ENCODE measurements at regions not wholly inside any gene's neighbourhood (a gene's known extent, or its start where the extent isn't known, plus 50 kb on each side); places are given as distances from the start of the nearest gene placed in this dataset.
A peak's percentile ranks its signal among the peaks of the same experiment; 100 is the strongest.
"Not testable (repeated sequence)": the region's sequence is repeated elsewhere in the genome, so short reads cannot be mapped to it uniquely, and the experiment has no call there.

DNA sequence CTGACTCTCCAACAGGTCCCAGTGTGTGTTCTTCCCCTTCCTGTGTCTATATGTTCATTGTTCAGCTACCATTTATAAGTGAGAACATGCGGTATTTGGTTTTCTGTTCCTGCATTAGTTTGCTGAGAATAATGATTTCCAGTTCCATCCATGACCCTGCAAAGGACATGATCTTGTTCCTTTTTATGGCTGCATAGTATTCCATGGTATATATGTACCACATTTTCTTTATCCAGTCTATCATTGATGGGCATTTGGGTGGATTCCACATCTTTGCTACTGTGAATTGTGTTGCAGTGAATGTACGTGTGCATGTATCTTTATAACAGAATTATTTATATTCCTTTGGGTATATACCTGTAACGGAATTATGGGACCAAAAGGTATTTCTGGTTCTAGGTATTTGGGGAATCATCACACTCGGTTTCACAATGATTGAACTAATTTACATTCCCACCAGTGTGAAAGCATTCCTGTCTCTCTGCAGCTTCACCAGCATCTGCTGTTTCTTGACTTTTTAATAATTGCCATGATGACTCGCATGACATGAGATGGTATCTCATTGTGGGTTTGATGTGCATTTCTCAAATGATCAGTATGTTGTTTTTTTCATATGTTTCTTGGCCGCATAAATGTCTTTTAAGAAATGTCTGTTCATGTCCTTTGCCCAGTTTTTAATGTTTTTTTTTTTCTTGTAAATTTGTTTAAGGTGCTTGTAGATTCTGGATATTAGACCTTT lies 60.2 kb downstream of the LSMEM1 start:
- in situ Hi-C loops (cut with HindIII; ENCODE audit: low pct_unique_long_range_greater_than_20kb, low sequenced_read_pairs) = no loop called here
- DNase-seq (ENCODE audit: low read depth) = no peak

DNA sequence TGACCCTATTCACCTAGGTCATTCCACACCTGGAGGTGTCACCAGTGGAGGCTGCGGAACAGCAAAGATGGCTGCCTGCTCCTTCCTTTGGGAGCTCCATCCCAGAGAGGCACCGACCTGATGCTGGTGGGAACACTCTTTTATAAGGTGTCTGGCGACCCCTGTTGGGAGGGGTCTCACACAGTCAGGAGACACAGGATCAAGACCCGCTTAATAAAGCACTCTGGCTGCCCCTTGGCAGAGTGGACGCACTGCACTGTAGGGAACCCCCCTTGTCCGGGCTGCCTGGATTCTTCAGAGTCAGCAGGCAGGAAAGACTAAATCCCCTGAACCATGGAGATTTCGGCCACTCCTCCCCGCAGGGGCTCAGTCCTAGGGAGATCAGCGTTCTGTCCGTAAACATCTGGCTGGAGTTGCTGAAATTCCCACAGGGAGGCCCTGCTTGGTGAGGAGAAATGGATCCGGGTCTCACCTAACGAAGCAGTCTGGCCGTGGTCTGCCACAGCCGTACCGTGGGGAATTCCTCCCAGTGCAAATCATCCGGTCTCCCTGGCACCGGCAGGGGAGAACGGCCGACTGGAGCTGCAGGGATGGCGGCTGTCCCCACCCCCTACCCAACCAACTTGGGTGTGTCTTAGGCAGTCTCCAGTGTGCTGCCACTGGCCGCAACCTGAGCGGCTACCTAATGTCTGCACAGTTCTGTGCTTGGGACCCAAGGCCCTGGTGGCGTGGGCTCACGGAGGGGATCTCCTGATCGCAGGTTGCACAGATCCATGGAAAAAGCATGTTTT lies 66.1 kb downstream of the LSMEM1 start:
- in situ Hi-C loops (cut with HindIII; ENCODE audit: low pct_unique_long_range_greater_than_20kb, low sequenced_read_pairs) = no loop called here
- DNase-seq (ENCODE audit: low read depth) = no peak

DNA sequence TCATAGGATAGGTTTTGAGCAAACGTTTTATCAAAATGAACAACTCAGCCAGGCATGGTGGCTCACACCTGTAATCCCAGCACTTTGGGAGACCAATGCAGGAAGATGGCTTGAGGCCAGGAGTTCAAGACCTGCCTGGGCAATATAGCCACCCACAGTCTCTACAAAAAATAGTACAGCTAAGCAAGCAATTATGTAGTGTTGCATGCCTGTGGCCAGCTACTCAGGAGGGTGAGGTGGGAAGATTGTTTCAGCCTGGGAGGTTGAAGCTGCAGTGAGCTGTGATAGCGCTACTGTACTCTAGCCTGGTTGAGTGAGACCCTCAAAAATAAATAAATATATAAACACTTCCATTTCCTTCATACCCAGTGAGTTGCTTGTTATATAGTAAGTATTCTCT lies 67.1 kb downstream of the LSMEM1 start:
- in situ Hi-C loops (cut with HindIII; ENCODE audit: low pct_unique_long_range_greater_than_20kb, low sequenced_read_pairs) = no loop called here
- no peak for DNase-seq (ENCODE audit: low read depth)

DNA sequence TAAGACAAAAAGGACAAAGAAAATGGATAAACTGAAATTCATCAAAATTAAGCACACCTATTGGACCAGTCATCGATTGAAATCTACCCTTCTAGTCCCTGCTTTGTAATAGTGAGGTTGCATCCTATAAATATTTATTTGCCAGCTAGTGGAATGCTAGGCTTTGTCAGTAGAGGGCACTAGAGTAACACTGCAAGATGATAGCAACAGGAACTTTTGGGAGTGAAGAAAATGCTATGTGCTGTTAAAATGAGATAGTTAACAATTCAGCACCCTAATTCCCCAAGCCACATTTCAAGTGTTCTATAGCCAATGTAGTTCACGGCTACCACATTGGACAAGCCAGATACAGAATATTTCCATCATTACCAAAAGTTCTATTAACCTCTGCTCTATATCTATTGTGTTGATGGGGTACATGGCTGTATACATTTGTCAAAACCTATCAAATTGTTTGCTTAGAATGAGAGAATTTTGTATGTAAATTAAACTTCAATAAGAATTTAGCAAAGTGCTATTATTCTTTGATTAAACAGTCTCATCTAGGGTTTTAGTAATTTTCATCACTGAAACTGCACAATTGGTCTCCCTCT lies 69.8 kb downstream of the LSMEM1 start:
- in situ Hi-C loops (cut with HindIII; ENCODE audit: low pct_unique_long_range_greater_than_20kb, low sequenced_read_pairs) = no loop called here
- DNase-seq (ENCODE audit: low read depth) = peak; percentile 23

DNA sequence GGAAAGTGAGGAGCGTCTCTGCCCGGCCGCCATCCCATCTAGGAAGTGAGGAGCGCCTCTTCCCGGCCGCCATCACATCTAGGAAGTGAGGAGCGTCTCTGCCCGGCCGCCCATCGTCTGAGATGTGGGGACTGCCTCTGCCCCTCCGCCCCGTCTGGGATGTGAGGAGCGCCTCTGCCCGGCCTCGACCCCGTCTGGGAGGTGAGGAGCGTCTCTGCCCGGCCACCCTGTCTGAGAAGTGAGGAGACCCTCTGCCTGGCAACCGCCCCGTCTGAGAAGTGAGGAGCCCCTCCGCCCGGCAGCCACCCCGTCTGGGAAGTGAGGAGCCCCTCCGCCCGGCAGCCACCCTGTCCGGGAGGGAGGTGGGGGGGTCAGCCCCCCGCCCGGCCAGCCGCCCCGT lies 70.7 kb downstream of the LSMEM1 start:
- DNase-seq (ENCODE audit: low read depth); in situ Hi-C loops (cut with HindIII; ENCODE audit: low pct_unique_long_range_greater_than_20kb, low sequenced_read_pairs): not testable (repeated sequence)

DNA sequence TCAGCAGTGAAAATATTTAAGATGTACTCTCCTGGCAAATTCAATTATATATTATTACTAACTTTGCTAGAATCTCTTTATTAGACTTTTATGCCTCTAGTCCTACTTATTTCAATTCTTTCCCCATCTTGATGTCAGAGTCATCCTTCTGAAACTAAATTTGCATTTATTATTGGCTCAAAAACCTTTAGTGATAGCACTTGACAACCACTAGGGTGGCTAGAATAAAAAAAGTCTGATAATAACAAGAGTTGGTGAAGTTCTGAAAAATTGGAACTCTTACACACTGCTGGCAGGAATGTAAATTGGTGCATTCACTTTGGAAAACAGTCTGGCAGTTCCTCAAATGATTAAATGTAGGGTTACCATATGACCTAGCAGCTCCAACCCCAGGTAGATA lies 73.8 kb downstream of the LSMEM1 start:
- DNase-seq (ENCODE audit: low read depth) = no peak
- in situ Hi-C loops (cut with HindIII; ENCODE audit: low pct_unique_long_range_greater_than_20kb, low sequenced_read_pairs) = no loop called here

DNA sequence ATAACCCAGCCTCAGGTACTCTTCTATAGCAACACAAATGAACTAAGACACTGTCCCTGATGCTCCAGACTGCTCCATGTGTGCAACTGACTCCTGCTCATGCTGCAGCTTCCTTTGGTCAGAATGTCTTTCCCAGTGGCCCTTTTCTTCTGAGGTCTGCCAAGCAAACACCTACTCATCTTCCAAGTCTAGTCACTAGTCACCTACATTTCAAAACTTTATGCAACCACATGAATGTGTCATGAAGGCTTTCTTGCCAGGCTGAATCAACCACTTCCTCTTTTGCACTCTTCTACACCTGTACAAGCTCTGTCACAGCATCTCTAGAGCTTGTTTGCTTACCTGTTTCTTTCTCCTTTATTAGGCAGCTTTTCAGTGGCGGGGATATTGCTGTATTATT lies 75.8 kb downstream of the LSMEM1 start:
- in situ Hi-C loops (cut with HindIII; ENCODE audit: low pct_unique_long_range_greater_than_20kb, low sequenced_read_pairs) = no loop called here
- no peak for DNase-seq (ENCODE audit: low read depth)

DNA sequence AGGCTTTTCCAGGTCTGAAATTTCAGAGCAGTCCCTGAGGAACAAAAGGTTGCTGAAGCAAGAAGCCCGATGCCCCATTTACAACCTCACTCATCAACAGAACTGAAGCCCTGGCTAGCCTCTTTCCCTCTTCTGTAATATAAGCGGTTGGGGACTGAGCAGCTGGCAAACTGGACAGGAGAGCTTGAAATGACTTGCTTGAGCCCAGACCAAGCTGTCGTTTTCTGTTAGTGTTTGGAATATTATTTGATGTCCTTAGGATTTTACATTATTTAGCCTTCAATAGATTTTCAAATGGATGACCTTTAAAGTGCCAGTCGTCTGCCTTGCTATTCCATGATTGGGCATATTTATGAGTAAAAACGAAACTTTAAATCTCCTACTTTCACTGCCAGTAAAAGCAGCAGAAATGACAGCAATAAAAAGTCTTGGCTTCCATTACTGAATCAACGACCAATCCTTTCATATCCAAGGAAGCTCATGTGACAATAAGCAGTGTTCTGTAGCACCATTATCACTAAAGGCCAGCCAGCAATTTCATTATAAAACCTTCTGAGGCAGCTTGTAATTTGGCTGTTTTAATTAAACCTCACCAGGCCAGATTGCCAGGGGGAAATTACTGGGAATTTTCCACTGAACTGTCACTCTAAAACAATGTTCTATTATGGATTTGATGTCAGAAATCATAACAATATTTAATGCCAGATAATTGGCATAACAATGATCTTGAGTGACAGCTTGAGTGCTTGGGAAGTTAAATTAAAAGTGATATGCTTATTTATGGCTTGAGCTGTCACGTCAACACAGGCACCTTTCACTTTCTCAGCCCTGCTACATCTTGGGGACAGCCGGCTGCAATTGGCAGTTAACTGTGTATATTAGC lies 85.9 kb downstream of the LSMEM1 start:
- in situ Hi-C loops (cut with HindIII; ENCODE audit: low pct_unique_long_range_greater_than_20kb, low sequenced_read_pairs) = no loop called here
- no peak for DNase-seq (ENCODE audit: low read depth)

DNA sequence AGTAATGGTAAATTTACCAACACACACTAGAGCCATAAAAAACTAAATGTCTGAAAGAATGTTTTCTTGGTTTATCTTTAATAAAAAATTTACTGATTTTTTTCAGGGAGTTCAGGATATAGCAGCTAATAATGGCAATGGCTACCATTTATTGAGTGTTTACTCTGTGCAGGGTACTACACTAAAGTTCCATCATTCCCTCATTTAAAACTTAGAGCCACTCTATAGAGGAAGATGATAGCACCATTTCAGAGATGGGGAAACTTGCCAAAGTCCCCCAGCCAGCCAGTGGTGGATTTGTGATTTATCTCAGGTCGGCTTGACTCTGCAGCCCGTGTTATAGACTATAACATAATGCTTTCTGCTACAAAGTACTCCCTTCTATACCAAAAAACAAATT lies 86.6 kb downstream of the LSMEM1 start:
- in situ Hi-C loops (cut with HindIII; ENCODE audit: low pct_unique_long_range_greater_than_20kb, low sequenced_read_pairs) = no loop called here
- no peak for DNase-seq (ENCODE audit: low read depth)

DNA sequence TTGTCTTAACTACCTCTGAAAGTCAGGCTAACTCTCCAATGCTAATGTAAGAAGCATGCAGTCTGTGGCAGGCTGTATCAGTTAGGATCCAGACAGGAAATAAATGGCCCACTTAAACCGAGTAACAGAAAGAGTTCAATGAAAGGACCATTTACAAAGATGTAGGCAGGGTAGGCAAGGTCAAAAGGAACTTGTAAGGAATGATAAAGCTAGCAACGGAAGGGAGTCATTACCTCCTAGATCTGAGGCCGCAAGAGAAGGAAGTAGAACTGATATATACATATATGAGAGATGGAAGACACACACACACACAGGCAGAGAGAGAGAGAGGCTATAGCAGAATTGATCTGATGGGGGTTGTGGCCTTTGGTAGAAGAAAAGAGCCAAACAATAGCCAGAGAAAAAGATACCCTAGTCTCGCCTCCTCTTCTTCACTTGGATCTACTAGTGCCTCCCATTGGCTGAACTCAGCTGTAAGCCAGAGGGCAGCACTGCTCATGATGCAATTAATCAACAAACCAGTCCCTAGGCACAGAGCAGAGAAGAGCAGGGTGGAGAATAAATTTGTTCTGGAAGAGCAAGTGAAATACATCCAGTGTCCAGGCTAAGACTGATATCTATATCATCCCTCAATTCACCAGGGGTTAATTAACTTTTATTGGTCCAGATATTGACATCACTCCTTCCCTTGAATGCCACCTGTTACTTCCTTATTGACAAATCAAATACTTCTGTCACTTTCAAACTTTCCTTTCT lies 91.2 kb downstream of the LSMEM1 start:
- in situ Hi-C loops (cut with HindIII; ENCODE audit: low pct_unique_long_range_greater_than_20kb, low sequenced_read_pairs) = no loop called here
- peak; percentile 2 for DNase-seq (ENCODE audit: low read depth)

DNA sequence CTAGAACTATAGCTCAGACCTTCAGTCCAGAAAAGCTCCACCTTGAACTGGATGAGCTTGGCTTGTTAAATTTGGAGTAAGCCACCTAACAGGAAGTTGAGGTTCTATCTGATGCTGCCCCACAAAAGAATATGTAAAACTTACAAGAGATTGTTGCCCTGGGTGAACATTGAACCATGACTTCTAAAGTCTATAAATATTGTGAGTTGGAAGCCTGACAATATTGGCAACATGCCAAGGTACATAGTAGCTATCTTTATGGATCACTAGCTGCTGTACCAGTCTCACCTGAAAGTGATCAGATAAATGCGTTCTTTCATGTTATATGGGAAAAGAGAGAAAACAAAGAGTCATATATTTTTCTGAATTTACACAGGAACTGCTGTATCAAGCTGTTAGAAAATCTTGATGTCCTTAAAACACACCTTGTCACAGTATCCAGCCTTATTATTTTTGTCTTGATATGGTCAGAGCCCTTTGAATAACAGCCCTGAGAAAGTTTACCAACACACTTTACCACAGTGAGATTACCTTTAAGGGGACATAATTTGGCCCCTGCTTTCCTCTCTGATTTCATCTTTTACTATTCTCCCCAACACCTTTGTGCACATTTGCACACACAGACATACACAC lies 92.0 kb downstream of the LSMEM1 start:
- peak; percentile 26 for DNase-seq (ENCODE audit: low read depth)
- in situ Hi-C loops (cut with HindIII; ENCODE audit: low pct_unique_long_range_greater_than_20kb, low sequenced_read_pairs) = no loop called here

DNA sequence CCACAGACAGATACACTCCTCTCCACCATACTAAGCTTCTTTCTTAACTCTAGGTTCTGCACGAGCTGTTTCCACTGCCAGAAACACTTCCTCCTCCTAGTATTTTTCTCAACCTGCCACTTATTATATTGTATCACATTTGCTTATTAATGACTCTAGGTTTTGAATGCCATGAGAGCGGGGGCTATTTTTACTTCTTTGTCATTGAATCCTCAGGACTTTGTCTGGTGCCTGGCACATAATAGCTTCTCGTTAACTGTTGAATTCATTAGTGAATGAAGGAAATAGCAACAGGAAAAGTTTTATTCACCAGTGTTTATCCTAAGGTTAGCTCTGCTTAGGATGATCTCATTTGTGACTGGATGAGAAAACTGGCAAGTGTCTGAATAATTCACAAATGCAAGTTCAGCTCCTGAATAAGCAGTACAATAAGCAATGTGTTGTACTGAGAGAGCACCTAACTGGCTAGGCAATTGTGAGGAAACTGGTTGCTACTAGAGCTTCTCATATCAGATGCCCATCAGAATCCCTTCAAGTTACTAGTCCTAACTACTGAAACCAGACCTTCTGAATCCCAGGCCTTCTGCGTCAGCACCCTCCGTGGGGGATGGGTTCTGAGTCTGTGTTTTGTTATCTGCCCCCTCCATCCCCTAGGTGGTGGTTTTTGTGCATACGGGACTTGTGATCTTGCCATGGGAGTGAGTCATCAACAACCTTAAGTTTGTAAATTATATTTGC lies 92.7 kb downstream of the LSMEM1 start:
- peak; percentile 7 for DNase-seq (ENCODE audit: low read depth)
- in situ Hi-C loops (cut with HindIII; ENCODE audit: low pct_unique_long_range_greater_than_20kb, low sequenced_read_pairs) = no loop called here

DNA sequence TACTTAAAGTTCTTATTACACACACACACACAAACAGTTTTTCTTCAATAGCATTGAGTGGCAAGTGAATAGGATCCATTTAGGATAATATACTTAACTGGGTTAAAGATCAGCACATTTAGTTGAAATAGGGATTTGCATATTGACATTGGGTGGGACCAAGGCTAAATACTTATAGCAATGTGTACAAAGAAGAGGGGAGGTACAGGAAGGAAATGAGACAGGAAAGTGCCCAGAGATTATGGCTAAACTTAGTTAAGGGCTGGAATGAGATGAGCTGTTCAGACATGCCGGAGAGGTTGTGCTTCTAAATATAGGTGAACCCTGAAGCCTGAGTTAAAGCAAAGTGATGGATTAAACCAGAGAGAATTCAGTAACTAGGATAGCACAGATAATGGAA lies 95.1 kb downstream of the LSMEM1 start:
- no peak for DNase-seq (ENCODE audit: low read depth)
- in situ Hi-C loops (cut with HindIII; ENCODE audit: low pct_unique_long_range_greater_than_20kb, low sequenced_read_pairs) = no loop called here

DNA sequence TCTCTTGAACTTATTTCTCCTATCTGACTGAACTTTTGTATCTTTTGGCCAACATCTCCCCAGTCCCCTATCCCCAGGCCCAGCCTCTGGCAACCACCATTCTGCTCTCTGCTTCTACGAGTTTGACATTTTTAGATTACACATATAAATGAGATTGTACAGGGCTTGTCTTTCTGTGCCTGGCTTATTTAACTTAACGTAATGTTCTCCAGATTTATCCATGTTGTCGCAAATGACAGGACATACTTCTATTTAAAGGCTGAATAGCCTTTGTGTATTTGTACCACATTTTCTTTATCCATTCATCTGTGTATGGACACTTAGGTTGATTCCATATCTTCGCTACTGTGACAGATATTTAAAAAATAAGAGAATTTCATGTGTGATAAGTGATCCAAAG lies 98.6 kb downstream of the LSMEM1 start:
- in situ Hi-C loops (cut with HindIII; ENCODE audit: low pct_unique_long_range_greater_than_20kb, low sequenced_read_pairs) = no loop called here
- no peak for DNase-seq (ENCODE audit: low read depth)

DNA sequence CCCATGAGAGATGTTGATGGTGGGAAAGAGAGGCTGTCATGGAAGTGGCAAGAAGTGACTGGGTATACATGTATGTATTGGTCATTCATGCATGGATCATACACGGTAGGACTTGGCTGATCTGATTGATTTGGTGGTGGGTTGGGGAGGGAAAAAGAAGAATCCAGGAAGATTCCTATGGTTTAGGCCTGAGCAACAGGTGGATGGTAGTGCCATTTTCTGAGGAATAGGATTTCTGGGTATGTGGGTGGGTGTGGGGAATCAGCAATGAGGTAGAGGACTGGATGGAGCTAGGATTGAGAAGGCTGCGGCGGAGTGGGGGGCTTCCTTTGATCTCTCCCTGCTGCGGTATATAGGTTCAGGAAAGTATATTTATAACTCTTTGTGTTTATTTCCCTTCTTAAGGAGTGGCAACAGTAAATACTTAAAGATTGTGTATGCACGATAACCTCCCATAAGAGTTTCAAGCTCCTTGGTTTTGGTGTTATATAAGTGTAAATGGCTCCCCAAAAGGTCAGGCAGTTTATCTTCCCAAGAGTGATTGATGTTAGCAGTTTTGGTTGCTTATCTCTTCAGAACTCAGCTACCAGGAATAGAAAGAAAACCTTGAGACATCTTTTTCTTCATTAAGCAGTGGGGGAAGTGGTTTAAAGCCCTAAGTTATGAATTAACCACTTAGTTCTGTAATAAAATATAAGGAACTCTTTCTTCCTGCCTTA lies 100.1 kb downstream of the LSMEM1 start:
- DNase-seq (ENCODE audit: low read depth) = no peak
- in situ Hi-C loops (cut with HindIII; ENCODE audit: low pct_unique_long_range_greater_than_20kb, low sequenced_read_pairs) = no loop called here

DNA sequence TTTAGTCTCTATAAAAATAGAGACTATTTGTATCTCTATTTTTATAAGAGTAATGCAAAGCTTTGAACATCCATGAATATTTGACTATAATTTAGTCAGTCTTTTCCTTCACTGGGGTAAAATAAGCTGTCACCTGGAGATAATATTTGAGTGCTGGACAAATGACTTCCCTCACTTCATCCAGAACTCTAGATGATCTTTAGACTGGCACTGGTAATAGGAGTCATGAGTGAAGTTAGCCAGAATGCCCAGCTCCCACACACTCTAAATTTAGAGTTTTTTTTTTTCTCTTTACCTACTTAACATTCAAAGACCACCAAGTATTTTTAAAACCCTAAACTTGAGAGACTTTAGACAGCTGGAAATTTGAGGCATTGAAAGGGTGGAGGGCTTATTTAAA lies 100.7 kb downstream of the LSMEM1 start:
- no peak for DNase-seq (ENCODE audit: low read depth)
- in situ Hi-C loops (cut with HindIII; ENCODE audit: low pct_unique_long_range_greater_than_20kb, low sequenced_read_pairs) = no loop called here
